ENCODE measurements at regions not wholly inside any gene's neighbourhood (a gene's known extent, or its start where the extent isn't known, plus 50 kb on each side); places are given as distances from the start of the nearest gene placed in this dataset.
A peak's percentile ranks its signal among the peaks of the same experiment; 100 is the strongest.

- no peak for TF ChIP-seq CTCF (IDR thresholded peaks at IDR 0.05; ENCODE audit: control extremely low read depth, extremely low read depth)
- H3K4me3 ChIP-seq = no peak overlapping the region
- no peak for ATAC-seq (ENCODE audit: insufficient read depth, low FRiP score)
Observed at GRCh38 chr10:36540611-36541010, 584.8 kb upstream of the ANKRD30A start.

GRCh38 chr10:36538953-36539586 is 586.3 kb upstream of the ANKRD30A start:
- no peak for TF ChIP-seq CTCF (IDR thresholded peaks at IDR 0.05; ENCODE audit: control extremely low read depth, extremely low read depth)
- H3K9me3 ChIP-seq (ENCODE audit: control insufficient read depth in 4 of 4, insufficient read depth in 3 of 4, low read length in 3 of 4) = peaks cover 0 to 2% (median 0%) of the 10 kb centered on the region in 4 donors
- no peak overlapping the region for H3K4me3 ChIP-seq
- DNase-seq = peak in 2 of 3 donors; percentile 47 to 55
- H3K36me3 ChIP-seq (ENCODE audit: control insufficient read depth in 4 of 4, insufficient read depth in 4 of 4, low read length in 4 of 4) = no peaks in the 10 kb centered on the region
- H3K4me1 ChIP-seq (ENCODE audit: control insufficient read depth in 5 of 5, insufficient read depth in 5 of 5, low read length in 5 of 5) = peaks cover 0 to 7% (median 0%) of the 10 kb centered on the region in 5 donors
- H3K9ac ChIP-seq (ENCODE audit: insufficient read depth in 1 of 2, low read length in 2 of 2) = no peak overlapping the region
- 35 to 44% methylated on average over 3 of the region's 3 CpGs for WGBS, 2 donors
- H3K27me3 ChIP-seq (ENCODE audit: control insufficient read depth in 3 of 3, insufficient read depth in 3 of 3, low read length in 2 of 3) = no peaks in the 10 kb centered on the region
- no peak overlapping the region for H3K27ac ChIP-seq (ENCODE audit: low read depth in 1 of 2, low read length in 1 of 2)
- peak; percentile 47 for ATAC-seq (ENCODE audit: insufficient read depth, low FRiP score)

More at GRCh38 chr10:36540611-36541010, 584.8 kb upstream of the ANKRD30A start:
- Histone ChIP-seq H3K27me3 (ENCODE audit: control insufficient read depth in 3 of 3, insufficient read depth in 3 of 3, low read length in 2 of 3) (no peaks in the 10 kb centered on the region), H3K27ac (ENCODE audit: low read depth in 1 of 2, low read length in 1 of 2) (no peak overlapping the region), H3K36me3 (ENCODE audit: control insufficient read depth in 4 of 4, insufficient read depth in 4 of 4, low read length in 4 of 4) (no peaks in the 10 kb centered on the region), H3K9ac (ENCODE audit: insufficient read depth in 1 of 2, low read length in 2 of 2) (no peak overlapping the region), H3K9me3 (ENCODE audit: control insufficient read depth in 4 of 4, insufficient read depth in 3 of 4, low read length in 3 of 4) (peaks cover 0 to 2% (median 0%) of the 10 kb centered on the region in 4 donors), H3K4me1 (ENCODE audit: control insufficient read depth in 5 of 5, insufficient read depth in 5 of 5, low read length in 5 of 5) (peaks cover 0 to 7% (median 0%) of the 10 kb centered on the region in 5 donors)
- no peak for DNase-seq
- WGBS, 2 donors = 88 to 94% methylated on average over 3 of the region's 3 CpGs

DNA sequence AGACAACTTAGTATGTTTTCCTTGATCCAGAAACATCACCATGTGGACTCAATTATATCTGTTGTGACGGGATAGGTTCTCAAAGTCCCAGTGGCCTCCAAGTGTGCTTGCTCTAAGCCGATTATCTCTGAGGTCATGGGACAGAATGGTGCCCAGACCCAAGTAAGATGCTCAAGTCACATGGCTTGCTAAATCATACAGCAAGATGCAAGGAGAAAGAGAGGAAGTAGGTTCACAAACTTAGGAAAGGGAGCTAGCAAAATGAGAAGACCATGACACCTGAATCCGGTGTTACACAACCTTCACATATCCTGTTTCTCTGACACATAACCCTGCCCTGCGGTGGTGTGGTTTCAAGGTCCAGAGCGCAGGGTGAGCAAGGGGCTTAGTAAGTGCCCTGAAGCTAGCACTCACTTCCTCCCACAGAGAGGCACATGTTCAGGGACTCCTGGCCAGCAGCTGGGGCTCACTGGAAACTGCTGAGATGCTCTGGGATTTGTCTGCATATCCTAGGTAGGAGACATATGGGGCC is 590.9 kb upstream of the ANKRD30A start:
- Histone ChIP-seq H3K9me3 (ENCODE audit: control insufficient read depth in 4 of 4, insufficient read depth in 3 of 4, low read length in 3 of 4) (peaks cover 0 to 2% (median 0%) of the 10 kb centered on the region in 4 donors), H3K27me3 (ENCODE audit: control insufficient read depth in 3 of 3, insufficient read depth in 3 of 3, low read length in 2 of 3) (no peaks in the 10 kb centered on the region), H3K4me3 (no peak overlapping the region), H3K9ac (ENCODE audit: insufficient read depth in 1 of 2, low read length in 2 of 2) (no peak overlapping the region), H3K27ac (ENCODE audit: low read depth in 1 of 2, low read length in 1 of 2) (no peak overlapping the region), H3K4me1 (ENCODE audit: control insufficient read depth in 5 of 5, insufficient read depth in 5 of 5, low read length in 5 of 5) (peaks cover 0 to 2% (median 0%) of the 10 kb centered on the region in 5 donors), H3K36me3 (ENCODE audit: control insufficient read depth in 4 of 4, insufficient read depth in 4 of 4, low read length in 4 of 4) (no peaks in the 10 kb centered on the region)
- DNase-seq (peak in 2 of 3 donors; percentile 1 to 12), ATAC-seq (ENCODE audit: insufficient read depth, low FRiP score) (no peak)
- no peak for TF ChIP-seq CTCF (IDR thresholded peaks at IDR 0.05; ENCODE audit: control extremely low read depth, extremely low read depth)
- 17 to 55% methylated on average over 5 of the region's 5 CpGs for WGBS, 2 donors
